Hematopoietic multipotent progenitor cell treated with erythropoietin and hydrocortisone succinate and interleukin-3 and kit ligand, for 4 days (in vitro differentiated cells): ENCODE measurements at regions not wholly inside any gene's neighbourhood (a gene's known extent, or its start where the extent isn't known, plus 50 kb on each side); places are given as distances from the start of the nearest gene placed in this dataset.
"Not testable (repeated sequence)": the region's sequence is repeated elsewhere in the genome, so short reads cannot be mapped to it uniquely, and the experiment has no call there.

Source experiments
- DNase-seq: peaks from one replicate; pipeline ENCODE4 v3.0.0-alpha.2; 2015

DNA sequence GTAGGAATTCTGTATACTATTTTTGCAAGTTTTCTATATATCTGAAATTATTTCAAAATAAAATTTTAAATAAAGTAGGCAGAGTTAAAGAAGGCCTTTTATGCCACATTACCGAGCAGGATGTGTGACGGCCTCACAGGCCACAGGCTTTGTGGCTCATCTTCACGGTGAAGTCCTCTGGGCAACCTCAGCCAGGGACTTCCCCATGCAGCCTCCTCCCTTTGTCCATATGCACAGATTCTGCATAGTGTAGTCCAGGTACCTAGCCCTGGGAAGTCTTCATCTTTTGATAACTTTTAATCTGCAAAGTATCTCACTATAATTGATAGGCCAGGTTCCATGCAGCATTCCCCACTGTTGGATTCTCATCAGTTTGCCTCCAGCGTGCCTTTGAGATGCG is 62.8 kb downstream of the ARHGAP11B start:
- DNase-seq, result not testable (repeated sequence)

DNA sequence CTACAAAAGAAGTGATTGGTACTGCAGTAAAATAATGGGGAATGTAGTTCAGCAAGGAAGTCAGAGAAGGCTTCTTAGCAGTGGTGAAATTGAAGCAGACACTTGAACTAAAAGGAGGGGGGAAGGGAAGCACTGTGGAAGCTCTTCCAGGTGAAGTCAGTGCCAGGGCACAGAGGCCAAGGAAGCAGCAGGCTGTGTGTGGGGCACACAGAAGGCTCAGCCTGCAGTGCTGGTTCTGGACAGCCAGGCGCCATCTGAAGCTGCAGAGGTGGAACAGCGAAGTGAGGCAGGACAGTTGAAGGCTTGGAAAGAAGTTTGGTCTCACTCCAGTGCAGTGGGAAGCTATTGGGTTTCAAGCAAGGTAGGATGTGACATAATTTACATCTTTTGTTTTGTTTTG is 64.2 kb downstream of the ARHGAP11B start:
- not testable (repeated sequence) for DNase-seq

- not testable (repeated sequence) for DNase-seq
Observed at GRCh38 chr15:30695811-30696210, 69.9 kb downstream of the ARHGAP11B start.

- not testable (repeated sequence) for DNase-seq
Observed at GRCh38 chr15:30696439-30697314, 70.7 kb downstream of the ARHGAP11B start.

GRCh38 chr15:30697315-30697685 is 71.4 kb downstream of the ARHGAP11B start:
- DNase-seq, result not testable (repeated sequence)

DNA sequence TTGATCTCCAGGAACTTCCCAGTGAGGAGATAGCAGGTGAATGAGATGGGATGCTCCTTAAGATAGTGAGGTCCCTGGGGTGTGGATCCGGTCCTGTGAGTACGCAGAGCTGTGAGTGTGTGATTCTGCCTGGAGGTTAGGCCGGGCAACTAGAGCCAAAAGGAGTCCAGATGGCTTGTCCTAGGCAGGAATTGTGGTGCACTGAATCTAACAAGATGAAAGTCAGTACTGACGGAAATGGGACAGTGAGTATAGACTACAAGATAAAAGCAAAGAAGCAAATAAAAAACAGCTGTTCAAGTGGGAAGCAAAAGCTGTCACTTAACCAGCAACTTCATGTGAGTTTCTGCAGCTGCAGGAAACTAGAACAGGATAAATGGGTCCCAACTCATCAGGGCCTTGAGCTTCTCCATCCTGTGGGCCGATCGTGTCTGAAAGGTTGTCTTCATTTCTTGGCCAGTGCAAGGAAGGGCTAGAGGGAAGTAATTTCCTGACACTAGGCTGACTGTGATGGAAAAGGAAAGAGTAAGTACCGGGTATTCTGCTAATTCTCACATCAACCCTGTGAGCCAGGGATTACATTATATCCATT is 74.2 kb downstream of the ARHGAP11B start:
- not testable (repeated sequence) for DNase-seq

DNA sequence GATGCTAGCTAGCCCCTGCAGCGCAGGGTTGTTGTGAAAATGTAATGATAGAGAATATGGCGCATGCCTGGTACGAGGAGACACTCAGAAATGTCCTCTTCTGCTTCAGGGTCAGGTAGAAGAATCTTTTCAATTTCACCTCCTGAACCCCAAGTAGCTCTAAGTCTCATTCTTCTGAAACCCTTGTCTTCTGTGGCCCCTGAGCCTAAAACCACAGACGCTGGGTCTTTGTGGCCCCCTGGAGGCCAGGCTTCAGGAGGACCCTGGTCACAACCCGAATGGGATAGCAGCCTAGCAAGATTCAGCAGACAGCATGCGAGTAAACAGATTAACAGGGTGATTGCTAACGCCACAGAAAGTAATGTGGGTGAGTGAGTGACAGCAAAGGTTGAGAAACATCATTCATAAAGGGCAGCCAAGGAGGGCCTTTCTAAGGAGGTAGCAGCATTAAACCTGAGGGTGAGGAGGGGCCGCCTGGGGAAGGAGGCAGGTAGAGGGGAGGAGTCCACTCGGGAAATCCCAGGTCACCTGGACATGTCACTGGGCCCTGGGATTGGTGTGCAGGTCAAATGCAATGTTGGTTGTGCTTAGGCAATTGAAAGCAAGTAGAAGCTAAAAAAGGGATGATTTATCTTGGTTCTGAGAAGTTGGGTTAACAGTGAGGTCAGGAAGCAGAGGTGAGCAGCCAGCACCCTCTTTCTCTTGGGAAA is 82.2 kb downstream of the ARHGAP11B start:
- not testable (repeated sequence) for DNase-seq

GRCh38 chr15:30708809-30709208 is 82.9 kb downstream of the ARHGAP11B start:
- DNase-seq, result not testable (repeated sequence)

DNA sequence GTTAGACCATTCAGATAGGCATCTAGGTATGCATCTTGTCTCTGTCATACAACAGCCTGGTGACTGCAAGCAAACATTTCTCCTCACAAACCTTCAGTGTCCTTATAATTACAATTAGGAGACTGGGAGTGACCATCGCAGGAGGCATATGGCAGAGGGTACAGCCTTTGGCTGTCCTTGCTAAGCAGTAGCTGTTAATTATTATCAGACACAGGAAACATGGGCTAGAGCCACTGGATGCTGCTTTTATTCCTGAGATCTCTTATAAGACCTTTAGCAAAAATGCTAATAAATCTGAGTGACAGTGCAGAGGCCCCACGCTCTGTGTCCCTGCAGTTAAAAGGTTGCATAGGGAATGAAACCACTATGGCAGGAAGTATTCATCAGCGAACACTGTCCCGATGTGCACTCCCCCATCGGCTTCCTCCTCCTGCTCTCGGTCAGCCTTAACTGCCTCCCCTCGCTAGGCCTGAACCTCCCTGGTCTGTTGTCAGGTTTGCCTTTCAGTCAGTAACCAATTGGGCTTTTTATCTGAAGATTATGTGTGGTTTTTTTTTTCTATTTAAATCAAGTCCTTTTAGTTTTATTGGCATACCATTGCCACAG is 92.2 kb downstream of the ARHGAP11B start:
- peak; percentile 2 for DNase-seq

DNA sequence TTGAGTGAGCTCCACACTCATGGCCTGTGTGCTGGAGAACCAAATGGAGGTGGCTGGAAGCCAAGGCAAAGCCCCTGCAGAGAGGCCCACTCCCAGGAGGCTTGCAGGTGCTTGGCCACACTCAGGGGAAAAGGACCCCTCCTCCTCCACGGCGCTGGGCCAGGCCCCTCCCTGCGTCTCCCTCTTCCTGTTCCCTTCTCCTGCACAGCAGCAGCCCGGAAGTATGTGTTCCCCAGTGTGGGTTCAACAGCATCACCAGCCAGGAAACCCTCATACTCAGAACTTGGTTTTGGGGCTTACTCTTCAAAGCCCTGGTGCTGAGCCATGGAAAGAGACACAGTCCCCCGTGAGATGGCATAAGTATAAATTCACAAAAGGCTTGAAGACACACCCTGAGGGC is 93.4 kb downstream of the ARHGAP11B start:
- DNase-seq, result peak; percentile 2

DNA sequence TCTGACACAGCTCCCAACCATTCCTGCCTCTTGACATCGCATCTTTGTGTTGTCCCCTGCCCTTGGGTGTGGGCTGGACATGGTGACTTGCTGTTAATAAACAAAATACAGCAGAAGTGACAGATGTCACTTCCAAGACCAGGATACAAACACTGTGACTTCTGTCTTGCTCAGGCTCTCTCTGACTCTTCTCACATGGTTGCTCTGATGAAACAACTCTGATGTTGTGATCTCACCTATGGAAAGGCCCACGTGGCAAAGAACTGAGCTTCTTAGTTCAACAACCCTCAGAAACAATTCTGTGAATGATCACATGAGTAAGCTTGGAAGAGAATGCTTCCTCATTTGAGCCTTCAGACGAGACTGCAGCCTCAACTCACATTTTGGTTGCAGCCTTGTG is 94.9 kb downstream of the ARHGAP11B start:
- DNase-seq, result not testable (repeated sequence)

DNA sequence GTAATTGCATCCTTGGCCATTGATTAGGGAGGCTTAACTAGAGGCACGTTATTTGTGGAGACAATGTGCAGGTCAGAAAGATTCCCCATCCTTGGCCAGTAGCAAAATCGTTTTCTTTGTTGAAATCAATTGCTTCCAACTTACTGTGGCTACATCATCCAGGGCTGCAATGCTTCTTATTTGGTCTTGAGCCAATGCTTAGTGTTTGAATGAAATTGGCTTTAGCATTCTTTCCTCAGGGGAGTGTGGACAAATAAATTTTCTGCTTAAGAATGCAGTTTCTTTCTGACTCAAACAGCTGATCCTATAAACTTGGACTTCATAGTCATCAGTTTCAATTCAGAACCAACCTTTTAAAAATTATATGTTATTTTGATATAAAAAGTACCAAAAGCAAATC is 95.6 kb downstream of the ARHGAP11B start:
- not testable (repeated sequence) for DNase-seq

DNA sequence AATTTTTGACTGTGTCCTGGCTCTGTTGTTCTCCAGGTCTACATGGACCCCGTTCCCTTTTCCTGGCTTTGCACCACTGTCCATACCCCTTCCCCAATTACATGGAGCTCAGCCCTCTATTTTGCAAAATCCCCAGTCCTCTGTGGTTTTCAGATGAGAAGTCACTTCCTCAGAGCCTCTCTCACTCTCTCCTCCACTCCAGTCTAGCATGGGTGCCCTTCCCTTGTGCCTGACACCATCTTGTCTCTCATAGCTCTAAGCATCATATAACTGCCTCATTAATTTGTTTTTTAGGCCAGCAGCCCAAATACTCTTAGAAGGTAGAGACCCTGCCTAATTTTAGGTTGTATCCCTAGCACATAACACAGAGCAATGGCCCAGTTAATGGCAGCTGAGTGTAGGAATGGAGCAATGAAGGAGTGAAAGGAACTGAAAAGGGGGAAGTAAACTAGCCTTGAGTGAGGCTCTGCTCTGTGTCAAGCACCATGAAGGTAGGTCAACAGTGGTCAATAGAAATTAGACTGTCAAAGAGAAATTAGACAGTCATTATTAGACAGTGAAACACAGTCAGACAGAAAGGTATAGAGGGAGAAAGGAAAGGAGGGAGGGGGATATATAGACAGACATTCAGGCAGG is 97.7 kb downstream of the ARHGAP11B start:
- DNase-seq, result not testable (repeated sequence)

DNA sequence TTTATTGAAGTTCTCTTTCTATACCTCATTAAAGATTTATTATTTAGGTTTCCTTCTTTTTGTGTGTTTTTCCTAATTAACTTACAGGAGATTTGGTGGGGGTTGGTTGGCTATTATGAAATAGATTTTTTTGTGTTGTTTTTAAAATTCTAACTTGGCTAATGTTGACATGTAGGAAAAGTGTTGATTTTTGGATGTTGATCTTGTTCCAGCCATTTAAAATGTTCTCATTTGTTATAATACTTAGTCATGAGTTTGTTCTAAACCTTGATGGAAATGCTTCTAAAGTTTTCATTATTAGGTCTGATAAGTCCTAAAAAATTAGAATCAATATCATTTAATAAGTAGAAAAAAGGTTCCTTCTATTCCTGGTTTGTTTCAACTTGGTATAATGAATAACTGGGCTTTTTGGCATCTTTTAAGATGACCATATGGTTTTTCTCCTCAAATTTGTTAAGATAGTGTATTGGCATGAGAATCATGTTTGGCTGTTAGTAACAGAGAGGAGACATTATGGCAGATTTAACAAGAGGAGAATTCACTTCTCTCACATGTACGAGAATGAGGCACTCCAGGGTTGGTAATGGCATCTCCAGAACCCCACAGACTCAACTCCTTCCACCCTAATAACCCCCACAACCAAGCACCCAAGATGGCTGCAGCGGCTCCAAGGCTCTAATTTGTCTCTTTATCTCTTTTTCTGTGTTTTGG is 104.1 kb downstream of the ARHGAP11B start:
- DNase-seq, result not testable (repeated sequence)

- not testable (repeated sequence) for DNase-seq
Observed at GRCh38 chr15:30730633-30731032, 104.7 kb downstream of the ARHGAP11B start.

DNA sequence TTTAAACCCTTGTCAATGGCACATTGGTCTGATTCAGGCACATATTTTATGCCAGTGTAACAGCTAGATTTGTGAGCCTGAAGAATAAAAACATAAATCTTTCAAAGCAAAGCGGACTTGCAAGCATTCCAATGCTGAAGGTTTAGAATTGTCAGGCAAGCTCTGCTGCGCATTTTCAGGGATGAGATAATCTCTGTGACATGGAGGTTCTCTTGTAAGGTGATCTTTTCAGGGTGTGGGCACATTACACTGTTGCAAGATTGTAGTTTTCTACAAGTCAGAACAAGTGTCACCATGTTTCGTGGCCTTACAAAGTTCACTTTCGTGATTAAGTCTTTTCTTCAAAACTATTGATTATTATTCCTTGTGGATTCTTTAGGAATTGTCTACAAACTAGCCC is 106.2 kb downstream of the ARHGAP11B start:
- DNase-seq, result not testable (repeated sequence)

- not testable (repeated sequence) for DNase-seq
Observed at GRCh38 chr15:30735884-30736564, 110.1 kb downstream of the ARHGAP11B start.

- DNase-seq, result not testable (repeated sequence)
Observed at GRCh38 chr15:30742796-30743195, 116.9 kb downstream of the ARHGAP11B start.

GRCh38 chr15:30749048-30749447 is 123.1 kb downstream of the ARHGAP11B start:
- peak; percentile 30 for DNase-seq

DNA sequence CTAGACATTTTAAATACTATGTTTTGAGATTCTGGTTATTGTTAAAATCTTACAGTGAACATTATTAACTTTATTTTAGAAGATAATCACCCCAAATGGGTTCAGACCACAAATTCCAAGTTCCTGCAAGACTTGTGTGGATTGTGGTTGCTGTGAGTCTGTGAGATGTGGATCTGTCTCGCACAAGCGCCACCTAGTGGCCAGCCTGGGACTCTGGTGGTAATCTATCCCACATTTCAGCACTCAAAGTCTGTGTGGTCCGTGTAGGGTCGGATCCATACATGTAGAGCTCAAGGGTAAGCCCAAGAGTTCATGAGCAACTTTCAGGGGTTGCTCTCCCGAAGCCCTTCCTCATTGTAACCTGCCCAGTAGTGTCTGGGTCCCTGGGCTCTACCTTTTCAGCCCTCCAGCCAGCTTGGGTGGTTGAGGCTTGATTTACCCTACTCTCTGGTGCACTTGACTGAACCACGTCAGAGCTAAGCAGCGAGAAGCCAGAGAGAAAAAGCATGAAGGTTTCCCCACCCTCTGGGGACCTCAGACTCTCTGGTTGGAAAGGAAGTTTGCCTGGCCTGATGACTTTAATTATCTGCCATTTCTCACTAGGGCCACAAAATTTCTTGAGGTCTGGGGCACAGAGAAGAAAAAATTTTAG is 129.2 kb downstream of the ARHGAP11B start:
- not testable (repeated sequence) for DNase-seq

DNA sequence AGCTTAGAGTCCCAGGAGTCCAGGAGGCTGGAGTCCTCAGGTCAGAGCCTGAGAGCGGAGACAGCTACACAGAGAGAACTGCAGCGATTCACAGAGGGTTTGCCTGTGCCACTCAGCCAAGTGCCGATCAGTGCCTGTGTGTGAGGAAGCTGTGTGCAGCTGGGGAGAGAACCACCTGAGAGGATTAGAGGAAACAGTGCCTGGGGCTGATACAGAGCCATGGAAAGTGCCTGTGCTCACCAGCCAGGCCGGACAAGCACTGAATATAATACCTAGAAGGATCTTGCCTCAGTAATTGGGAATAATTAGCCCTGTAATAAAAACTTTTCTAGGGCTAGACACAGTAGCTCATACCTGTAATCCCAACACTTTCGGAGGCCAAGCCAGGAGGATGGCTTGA is 134.7 kb downstream of the ARHGAP11B start:
- not testable (repeated sequence) for DNase-seq
